Progenitor cell of endocrine pancreas (in vitro differentiated cells): ENCODE measurements at regions not wholly inside any gene's neighbourhood (a gene's known extent, or its start where the extent isn't known, plus 50 kb on each side); places are given as distances from the start of the nearest gene placed in this dataset.

ENCODE experiments used
- DNase-seq: peaks from one replicate; pipeline ENCODE4 v3.0.0; 2021; ENCODE audit warnings: low spot score; ENCODE audit not compliant: unreplicated experiment
- H3K27ac Mint-ChIP-seq: 2 replicates; pipeline ENCODE4 v1.8.0; 2021; ENCODE audit warnings: mild to moderate bottlenecking, moderate library complexity, mixed read lengths
- H3K27me3 Mint-ChIP-seq: 2 replicates; pipeline ENCODE4 v1.8.0; 2021; ENCODE audit warnings: mixed read lengths
- H3K36me3 Mint-ChIP-seq: 2 replicates; pipeline ENCODE4 v1.8.0; 2022; ENCODE audit warnings: mixed read lengths; ENCODE audit not compliant: insufficient read depth
- H3K4me1 Mint-ChIP-seq: 2 replicates; pipeline ENCODE4 v1.8.0; 2021; ENCODE audit warnings: low read depth, mixed read lengths
- H3K4me3 Mint-ChIP-seq: 2 replicates; pipeline ENCODE4 v1.8.0; 2021; ENCODE audit warnings: low read depth, mild to moderate bottlenecking, moderate library complexity, mixed read lengths
- H3K9me3 Mint-ChIP-seq: 2 replicates; pipeline ENCODE4 v1.8.0; 2021; ENCODE audit warnings: low read depth, mixed read lengths
- TF ChIP-seq, protein P1 (sequence below): fragments of 200-600 bp; sonication (generic); IDR thresholded peaks from one replicate; pipeline ENCODE4 v1.5.0; 2021; ENCODE audit warnings: antibody characterized with exemption, mild to moderate bottlenecking; ENCODE audit not compliant: unreplicated experiment

DNA sequence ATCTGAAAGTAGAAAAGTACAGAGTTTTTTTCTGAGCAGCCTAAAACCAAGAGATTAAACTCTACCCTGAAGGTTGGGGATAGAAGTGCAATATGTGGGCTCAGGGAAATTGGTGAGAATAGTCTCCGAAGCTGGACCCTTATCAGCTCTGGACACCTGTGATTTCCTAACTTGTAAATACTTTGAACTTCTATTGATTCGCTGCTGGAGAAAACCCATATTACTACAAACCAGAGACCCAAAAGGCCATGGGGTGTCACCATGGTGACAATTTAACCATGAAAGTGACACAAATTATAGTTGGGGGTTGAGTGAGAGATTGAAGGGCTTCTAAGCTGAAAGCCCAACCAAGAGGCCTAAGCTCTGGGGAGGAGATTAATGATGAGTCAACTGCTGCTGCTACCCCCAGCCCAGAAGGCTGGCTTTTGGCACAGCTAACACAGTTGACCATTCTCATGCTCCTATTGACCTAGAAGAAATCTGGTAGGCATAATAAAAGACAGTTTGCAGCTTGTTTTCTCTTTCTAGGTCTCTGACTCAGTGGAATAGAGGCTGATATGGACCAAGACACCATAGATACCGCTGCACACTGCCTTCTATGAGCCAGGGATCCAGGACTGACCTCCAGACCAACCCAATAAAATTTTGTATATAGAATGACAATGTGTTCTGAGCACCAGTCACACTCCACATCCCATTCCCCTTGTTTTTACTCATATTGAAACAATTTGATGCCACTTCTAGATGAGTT, 131.9 kb upstream of the FNDC3A start:
- no peak for DNase-seq
- TF ChIP-seq, protein P1, sequence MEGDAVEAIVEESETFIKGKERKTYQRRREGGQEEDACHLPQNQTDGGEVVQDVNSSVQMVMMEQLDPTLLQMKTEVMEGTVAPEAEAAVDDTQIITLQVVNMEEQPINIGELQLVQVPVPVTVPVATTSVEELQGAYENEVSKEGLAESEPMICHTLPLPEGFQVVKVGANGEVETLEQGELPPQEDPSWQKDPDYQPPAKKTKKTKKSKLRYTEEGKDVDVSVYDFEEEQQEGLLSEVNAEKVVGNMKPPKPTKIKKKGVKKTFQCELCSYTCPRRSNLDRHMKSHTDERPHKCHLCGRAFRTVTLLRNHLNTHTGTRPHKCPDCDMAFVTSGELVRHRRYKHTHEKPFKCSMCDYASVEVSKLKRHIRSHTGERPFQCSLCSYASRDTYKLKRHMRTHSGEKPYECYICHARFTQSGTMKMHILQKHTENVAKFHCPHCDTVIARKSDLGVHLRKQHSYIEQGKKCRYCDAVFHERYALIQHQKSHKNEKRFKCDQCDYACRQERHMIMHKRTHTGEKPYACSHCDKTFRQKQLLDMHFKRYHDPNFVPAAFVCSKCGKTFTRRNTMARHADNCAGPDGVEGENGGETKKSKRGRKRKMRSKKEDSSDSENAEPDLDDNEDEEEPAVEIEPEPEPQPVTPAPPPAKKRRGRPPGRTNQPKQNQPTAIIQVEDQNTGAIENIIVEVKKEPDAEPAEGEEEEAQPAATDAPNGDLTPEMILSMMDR = no peak
- Mint-ChIP-seq H3K36me3 (no peaks in the 10 kb centered on the region), H3K27ac (peak overlapping the region; percentile 71), H3K4me3 (no peak overlapping the region), H3K9me3 (no peaks in the 10 kb centered on the region), H3K4me1 (peaks cover 10% of the 10 kb centered on the region), H3K27me3 (peaks cover 43% of the 10 kb centered on the region)

DNA sequence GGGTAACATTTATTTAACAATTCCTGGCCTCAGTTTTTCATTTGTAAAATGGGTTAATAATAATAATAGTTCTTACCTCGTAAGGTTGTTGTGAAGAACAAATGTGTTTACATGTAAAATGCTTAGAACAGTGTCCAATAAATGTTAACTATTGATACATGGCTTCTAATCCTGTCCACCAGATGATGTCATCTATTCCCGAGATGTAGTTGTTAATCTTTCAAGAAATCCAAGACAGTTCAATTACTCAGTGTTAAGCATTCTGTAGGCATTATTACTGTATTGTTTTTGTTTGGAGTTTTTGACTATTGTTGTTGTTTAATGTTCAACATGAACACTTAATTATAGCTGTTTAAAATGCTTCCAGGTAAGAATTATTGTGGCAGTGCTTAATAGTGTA, 131.0 kb upstream of the FNDC3A start:
- TF ChIP-seq, protein P1 = no peak
- no peak for DNase-seq
- H3K9me3 Mint-ChIP-seq = peaks cover 3% of the 10 kb centered on the region
- no peaks in the 10 kb centered on the region for H3K36me3 Mint-ChIP-seq
- peaks cover 10% of the 10 kb centered on the region for H3K4me1 Mint-ChIP-seq
- H3K27ac Mint-ChIP-seq = no peak overlapping the region
- H3K27me3 Mint-ChIP-seq = peaks cover 41% of the 10 kb centered on the region
- no peak overlapping the region for H3K4me3 Mint-ChIP-seq

DNA sequence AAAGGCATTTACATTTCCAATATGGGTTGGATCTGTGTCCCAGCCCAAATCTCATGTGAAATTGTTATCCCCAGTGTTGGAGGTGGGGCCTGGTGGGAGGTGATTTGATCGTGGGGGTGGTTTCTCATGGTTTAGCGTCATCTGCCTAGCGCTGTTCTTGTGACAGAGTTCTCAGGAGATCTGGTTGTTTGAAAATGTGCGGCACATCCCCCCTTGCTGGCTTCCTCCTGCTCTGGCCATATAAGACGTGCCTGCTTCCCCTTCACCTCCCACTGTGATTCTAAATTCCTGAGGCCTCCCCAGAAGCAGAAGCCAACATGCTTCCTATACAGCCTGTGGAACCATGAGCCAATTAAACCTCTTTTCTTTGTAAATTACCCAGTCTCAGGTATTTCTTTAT, 126.2 kb upstream of the FNDC3A start:
- H3K4me3 Mint-ChIP-seq = no peak overlapping the region

DNA sequence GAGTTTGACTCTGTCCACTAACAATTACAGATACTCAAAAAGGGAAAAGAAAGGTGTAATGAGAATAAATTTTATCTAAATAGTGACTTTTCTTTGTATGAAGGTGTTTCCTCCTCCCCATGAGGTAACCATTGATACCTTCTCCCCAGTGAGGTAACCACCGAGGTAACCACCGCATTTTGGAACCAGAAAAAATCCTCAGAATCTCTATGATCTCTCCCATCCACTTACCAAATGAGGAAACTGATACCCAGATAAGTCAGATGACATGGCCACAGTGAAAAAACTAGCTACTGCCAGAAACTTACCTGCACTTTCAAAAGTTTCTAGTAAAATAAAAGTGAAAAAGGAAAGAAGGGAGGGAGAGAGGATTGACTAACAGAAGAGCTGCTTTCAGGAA, 124.0 kb upstream of the FNDC3A start:
- no peak overlapping the region for H3K4me3 Mint-ChIP-seq
- TF ChIP-seq, protein P1 = no peak
- DNase-seq = no peak
- peaks cover 9% of the 10 kb centered on the region for H3K27me3 Mint-ChIP-seq
- peaks cover 4% of the 10 kb centered on the region for H3K9me3 Mint-ChIP-seq
- no peaks in the 10 kb centered on the region for H3K36me3 Mint-ChIP-seq
- no peak overlapping the region for H3K27ac Mint-ChIP-seq
- H3K4me1 Mint-ChIP-seq = peaks cover 22% of the 10 kb centered on the region

More for the DNA sequence above, 126.2 kb upstream of the FNDC3A start:
- Mint-ChIP-seq H3K27ac (no peak overlapping the region), H3K27me3 (peaks cover 15% of the 10 kb centered on the region), H3K36me3 (no peaks in the 10 kb centered on the region), H3K4me1 (peaks cover 17% of the 10 kb centered on the region), H3K9me3 (peaks cover 4% of the 10 kb centered on the region)
- DNase-seq = no peak
- TF ChIP-seq, protein P1 = no peak

DNA sequence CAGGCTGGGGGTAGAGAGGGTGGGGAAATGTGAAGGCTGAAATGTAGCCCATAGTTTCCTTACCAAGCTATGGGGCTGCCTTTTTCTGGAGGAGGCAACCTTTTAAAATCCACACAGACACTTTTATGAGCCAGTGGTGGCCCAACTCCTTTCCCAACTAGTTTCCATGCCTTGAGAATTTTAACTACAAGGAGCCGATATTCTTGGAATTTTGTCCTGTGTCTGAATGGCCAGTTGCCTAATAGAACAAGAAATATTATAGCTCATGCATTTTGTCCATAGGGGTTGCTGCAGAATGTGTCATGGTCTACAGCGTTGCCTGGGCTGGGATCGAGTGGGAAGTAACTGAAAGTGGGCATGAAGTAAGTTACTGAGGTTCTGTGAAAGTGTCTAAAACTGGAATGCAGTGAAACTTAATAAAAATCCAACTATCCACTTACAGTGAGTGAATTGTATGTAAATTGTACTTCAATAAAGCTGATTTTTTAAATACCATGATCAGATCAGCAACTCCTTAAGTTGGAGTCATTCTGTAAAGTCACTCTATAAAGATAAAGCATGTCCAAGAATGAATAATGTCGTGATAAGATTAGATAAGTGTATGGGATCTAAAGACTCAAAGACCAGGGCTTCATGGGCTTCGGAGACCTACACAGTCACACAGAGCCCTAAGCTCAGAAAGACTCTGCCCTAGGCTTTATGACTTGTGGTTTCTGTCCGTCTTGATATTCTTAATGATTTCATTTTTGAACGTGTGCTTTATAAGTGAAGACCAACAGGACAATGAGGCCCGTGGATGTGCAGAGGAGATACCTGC, 122.6 kb upstream of the FNDC3A start:
- TF ChIP-seq, protein P1 = no peak
- no peak overlapping the region for H3K4me3 Mint-ChIP-seq
- no peak for DNase-seq
- H3K9me3 Mint-ChIP-seq = peaks cover 4% of the 10 kb centered on the region
- H3K36me3 Mint-ChIP-seq = no peaks in the 10 kb centered on the region
- H3K27ac Mint-ChIP-seq = no peak overlapping the region
- peaks cover 9% of the 10 kb centered on the region for H3K27me3 Mint-ChIP-seq
- H3K4me1 Mint-ChIP-seq = peaks cover 26% of the 10 kb centered on the region
